GM12878 (cell line): ENCODE measurements at regions not wholly inside any gene's neighbourhood (a gene's known extent, or its start where the extent isn't known, plus 50 kb on each side); places are given as distances from the start of the nearest gene placed in this dataset.

Source experiments
- POLR2AphosphoS5 ChIP-seq: IDR thresholded peaks from 2 replicates; pipeline ENCODE4 v1.6.1; 2011; ENCODE audit warnings: mild to moderate bottlenecking, low read length, inconsistent platforms
- REST ChIP-seq: IDR thresholded peaks from 2 replicates; pipeline ENCODE4 v1.6.1; 2012; ENCODE audit warnings: mild to moderate bottlenecking, low read depth, low read length
- SIN3A ChIP-seq: IDR thresholded peaks from 2 replicates; pipeline ENCODE4 v1.6.1; 2012; ENCODE audit warnings: low read depth, low read length, improper control_type of control experiment

- TF ChIP-seq REST (no peak), SIN3A (no peak), POLR2AphosphoS5 (no peak)
Measured at GRCh38 chr1:172833954-172834353, 175.1 kb downstream of the FASLG start.
